Activated CD4-positive, CD25-positive, alpha-beta regulatory T cell treated with anti-CD3 and anti-CD28 coated beads, Interleukin-2, amount 50 U/mL, for 16 hours (primary cell): ENCODE measurements at regions not wholly inside any gene's neighbourhood (a gene's known extent, or its start where the extent isn't known, plus 50 kb on each side); places are given as distances from the start of the nearest gene placed in this dataset.

ENCODE experiments used
- DNase-seq: peaks from one replicate; pipeline ENCODE4 v3.0.0-alpha.2; 2020; ENCODE audit warnings: low read depth, low spot score

GRCh38 chr14:104356020-104356737, 217.8 kb downstream of the KIF26A start:
- no peak for DNase-seq

- DNase-seq, result no peak
Measured at GRCh38 chr14:104356738-104357688, 218.6 kb downstream of the KIF26A start.

- no peak for DNase-seq
Measured at GRCh38 chr14:104357689-104358527, 219.5 kb downstream of the KIF26A start.

- no peak for DNase-seq
Measured at GRCh38 chr14:104358528-104359300, 220.3 kb downstream of the KIF26A start.

GRCh38 chr14:104359301-104359968, 220.1 kb upstream of the C14orf180 start:
- no peak for DNase-seq

- DNase-seq, result no peak
Measured at GRCh38 chr14:104359969-104360442, 219.6 kb upstream of the C14orf180 start.

- no peak for DNase-seq
Measured at GRCh38 chr14:104360501-104360900, 219.1 kb upstream of the C14orf180 start.

GRCh38 chr14:104361101-104361591, 218.4 kb upstream of the C14orf180 start:
- no peak for DNase-seq

GRCh38 chr14:104361921-104362681, 217.5 kb upstream of the C14orf180 start:
- DNase-seq, result no peak

GRCh38 chr14:104362761-104363605, 216.6 kb upstream of the C14orf180 start:
- DNase-seq, result no peak

GRCh38 chr14:104363891-104364760, 215.4 kb upstream of the C14orf180 start:
- DNase-seq, result no peak

GRCh38 chr14:104364830-104365229, 214.7 kb upstream of the C14orf180 start:
- DNase-seq, result no peak

GRCh38 chr14:104366931-104367865, 212.4 kb upstream of the C14orf180 start:
- no peak for DNase-seq

- no peak for DNase-seq
Measured at GRCh38 chr14:104367866-104368750, 211.5 kb upstream of the C14orf180 start.

GRCh38 chr14:104368751-104369100, 210.8 kb upstream of the C14orf180 start:
- no peak for DNase-seq
